OCI-LY3 (cell line): ENCODE measurements at regions not wholly inside any gene's neighbourhood (a gene's known extent, or its start where the extent isn't known, plus 50 kb on each side); places are given as distances from the start of the nearest gene placed in this dataset.

Experiments used
- EZH2phosphoT487 ChIP-seq: fragments of 200-600 bp; shearing (Covaris generic); IDR thresholded peaks from 2 replicates; pipeline ENCODE4 v1.6.1; 2018; ENCODE audit warnings: antibody characterized with exemption, mixed run types, low read depth
- TF ChIP-seq, protein P1 (sequence below): fragments of 200-600, 300-600 bp; sonication (generic); IDR thresholded peaks from 2 replicates; pipeline ENCODE4 v1.5.1; 2014; ENCODE audit warnings: antibody characterized with exemption, low read length, low read depth

DNA sequence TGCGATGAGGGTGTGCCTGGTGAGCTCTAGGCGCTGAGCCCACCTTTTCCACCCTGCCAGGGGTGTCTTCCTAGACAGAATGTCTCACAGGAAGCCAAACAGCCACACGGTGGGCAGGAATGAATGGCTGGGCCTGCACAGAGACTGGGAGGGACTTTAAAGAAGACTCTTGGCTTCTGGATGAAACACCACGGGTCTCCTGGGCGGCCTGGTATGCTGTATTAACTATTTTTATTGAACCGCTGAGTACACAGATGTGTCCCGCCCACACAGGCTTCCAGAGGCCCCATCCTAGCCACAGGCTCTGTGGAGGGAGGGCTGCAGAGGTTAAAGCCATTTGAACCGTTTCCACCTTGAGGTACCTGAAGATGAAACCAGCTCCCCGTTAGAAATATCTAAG is 115.2 kb upstream of the CXCL14 start:
- TF ChIP-seq, protein P1, sequence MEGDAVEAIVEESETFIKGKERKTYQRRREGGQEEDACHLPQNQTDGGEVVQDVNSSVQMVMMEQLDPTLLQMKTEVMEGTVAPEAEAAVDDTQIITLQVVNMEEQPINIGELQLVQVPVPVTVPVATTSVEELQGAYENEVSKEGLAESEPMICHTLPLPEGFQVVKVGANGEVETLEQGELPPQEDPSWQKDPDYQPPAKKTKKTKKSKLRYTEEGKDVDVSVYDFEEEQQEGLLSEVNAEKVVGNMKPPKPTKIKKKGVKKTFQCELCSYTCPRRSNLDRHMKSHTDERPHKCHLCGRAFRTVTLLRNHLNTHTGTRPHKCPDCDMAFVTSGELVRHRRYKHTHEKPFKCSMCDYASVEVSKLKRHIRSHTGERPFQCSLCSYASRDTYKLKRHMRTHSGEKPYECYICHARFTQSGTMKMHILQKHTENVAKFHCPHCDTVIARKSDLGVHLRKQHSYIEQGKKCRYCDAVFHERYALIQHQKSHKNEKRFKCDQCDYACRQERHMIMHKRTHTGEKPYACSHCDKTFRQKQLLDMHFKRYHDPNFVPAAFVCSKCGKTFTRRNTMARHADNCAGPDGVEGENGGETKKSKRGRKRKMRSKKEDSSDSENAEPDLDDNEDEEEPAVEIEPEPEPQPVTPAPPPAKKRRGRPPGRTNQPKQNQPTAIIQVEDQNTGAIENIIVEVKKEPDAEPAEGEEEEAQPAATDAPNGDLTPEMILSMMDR = no peak
- TF ChIP-seq EZH2phosphoT487 = no peak
